GM23338 (cell line): ENCODE measurements at regions not wholly inside any gene's neighbourhood (a gene's known extent, or its start where the extent isn't known, plus 50 kb on each side); places are given as distances from the start of the nearest gene placed in this dataset.
A peak's percentile ranks its signal among the peaks of the same experiment; 100 is the strongest.

ENCODE experiments used
- ATAC-seq: fragments of 200-7000 bp; cut with Tn5 transposase; 3 replicates; pipeline ENCODE4 v1.9.1; 2020
- DNase-seq: peaks from one replicate; pipeline ENCODE4 v3.0.0-alpha.2; 2015; ENCODE audit warnings: low spot score
- H2AFZ ChIP-seq: fragments of 200-600 bp; sonication (generic); 2 replicates; pipeline ENCODE4 v1.8.0; 2016; ENCODE audit warnings: antibody characterized with exemption, mild to moderate bottlenecking, moderate library complexity
- H3F3A ChIP-seq: fragments of 200-600 bp; sonication (generic); replicated peaks from 2 replicates; pipeline ENCODE4 v1.8.0; 2017; ENCODE audit warnings: antibody characterized with exemption, mixed run types, low read depth
- H3K27ac ChIP-seq: fragments of 200-600 bp; sonication (generic); 2 replicates; pipeline ENCODE4 v1.6.1; 2016; ENCODE audit warnings: low read depth
- H3K27me3 ChIP-seq: fragments of 200-600 bp; sonication (generic); 2 replicates; pipeline ENCODE4 v1.8.0; 2016; ENCODE audit warnings: mild to moderate bottlenecking, mixed run types, moderate library complexity; ENCODE audit not compliant: insufficient read depth
- H3K36me3 ChIP-seq: fragments of 200-600 bp; sonication (generic); 2 replicates; pipeline ENCODE4 v1.8.0; 2016; ENCODE audit warnings: mild to moderate bottlenecking; ENCODE audit not compliant: insufficient read depth
- H3K4me1 ChIP-seq: fragments of 200-600 bp; sonication (generic); 2 replicates; pipeline ENCODE4 v1.8.0; 2016; ENCODE audit warnings: mild to moderate bottlenecking, moderate library complexity; ENCODE audit not compliant: insufficient read depth
- H3K4me2 ChIP-seq: fragments of 200-600 bp; sonication (generic); 2 replicates; pipeline ENCODE4 v1.7.1; 2017; ENCODE audit warnings: mixed run types
- H3K4me3 ChIP-seq: fragments of 200-600 bp; sonication (generic); 2 replicates; pipeline ENCODE4 v1.6.1; 2016; ENCODE audit warnings: mixed run types
- H3K79me2 ChIP-seq: fragments of 200-600 bp; sonication (generic); replicated peaks from 2 replicates; pipeline ENCODE4 v1.8.0; 2017; ENCODE audit warnings: mild to moderate bottlenecking; ENCODE audit not compliant: insufficient read depth
- H3K9me2 ChIP-seq: fragments of 200-600 bp; sonication (generic); 2 replicates; pipeline ENCODE4 v1.8.0; 2017; ENCODE audit not compliant: insufficient read depth
- H4K20me1 ChIP-seq: fragments of 200-600 bp; sonication (generic); replicated peaks from 2 replicates; pipeline ENCODE4 v1.8.0; 2017; ENCODE audit warnings: mild to moderate bottlenecking; ENCODE audit not compliant: insufficient read depth
- H3K27ac Mint-ChIP-seq: 2 replicates; pipeline ENCODE4 v1.8.0; 2020; ENCODE audit warnings: inconsistent platforms, mild to moderate bottlenecking, moderate library complexity, mixed read lengths
- H3K27me3 Mint-ChIP-seq: 3 replicates; pipeline ENCODE4 v1.8.0; 2022; ENCODE audit warnings: low read depth, mild to moderate bottlenecking, moderate library complexity, mixed read lengths, inconsistent platforms; ENCODE audit not compliant: insufficient read depth, poor library complexity
- H3K36me3 Mint-ChIP-seq: 3 replicates; pipeline ENCODE4 v1.8.0; 2021; ENCODE audit warnings: low read depth, mild to moderate bottlenecking, inconsistent platforms, moderate library complexity, mixed read lengths
- H3K4me1 Mint-ChIP-seq: 3 replicates; pipeline ENCODE4 v1.8.0; 2020; ENCODE audit warnings: mild to moderate bottlenecking, inconsistent platforms, mixed read lengths
- H3K4me3 Mint-ChIP-seq: 3 replicates; pipeline ENCODE4 v1.8.0; 2021; ENCODE audit warnings: moderate library complexity, mild to moderate bottlenecking, inconsistent platforms, mixed read lengths
- H3K9me3 Mint-ChIP-seq: 3 replicates; pipeline ENCODE4 v1.8.0; 2020; ENCODE audit warnings: moderate library complexity, mild to moderate bottlenecking, inconsistent platforms, mixed read lengths
- CREB1 ChIP-seq: fragments of 250-450 bp; sonication (Bioruptor Pico); IDR thresholded peaks from 2 replicates; pipeline ENCODE4 v1.5.0; 2020; ENCODE audit warnings: low read depth, mild to moderate bottlenecking, moderate library complexity
- CTCF ChIP-seq, 2 experiments: fragments of 200-600 bp in 1 of 2; sonication (generic) in 1 of 2; conservative IDR thresholded peaks; 2 replicates each; pipeline versions ENCODE4 v1.5.1 to v1.6.1; 2016 to 2017; ENCODE audit warnings: antibody characterized with exemption in 2 of 2, low read depth in 2 of 2, mild to moderate bottlenecking in 2 of 2, moderate library complexity in 1 of 2
- EZH2phosphoT487 ChIP-seq: fragments of 200-600 bp; sonication (generic); IDR thresholded peaks from one replicate; pipeline ENCODE4 v1.8.1; 2018; ENCODE audit warnings: antibody characterized with exemption; ENCODE audit not compliant: unreplicated experiment
- POLR2AphosphoS5 ChIP-seq: IDR thresholded peaks from 2 replicates; pipeline ENCODE4 v1.6.1; 2016; ENCODE audit warnings: antibody characterized with exemption, low read depth
- ZNF114 ChIP-seq: fragments of 250-450 bp; sonication (Bioruptor Pico); IDR thresholded peaks from 2 replicates; pipeline ENCODE4 v1.5.0; 2020; ENCODE audit warnings: mild to moderate bottlenecking, moderate library complexity
- ZNF462 ChIP-seq: fragments of 250-450 bp; sonication (Bioruptor Pico); IDR thresholded peaks from 2 replicates; pipeline ENCODE4 v1.5.0; 2020; ENCODE audit warnings: mild to moderate bottlenecking, moderate library complexity

- Mint-ChIP-seq H3K27me3 (peaks cover 3% of the 10 kb centered on the region), H3K4me3 (no peak overlapping the region), H3K4me1 (peaks cover 20% of the 10 kb centered on the region), H3K27ac (no peak overlapping the region), H3K36me3 (no peaks in the 10 kb centered on the region), H3K9me3 (peaks cover 3% of the 10 kb centered on the region; the same call in 1 of the 3 replicates)
- Histone ChIP-seq H3K4me1 (peaks cover 16% of the 10 kb centered on the region), H3F3A (no peaks in the 10 kb centered on the region), H4K20me1 (no peaks in the 10 kb centered on the region), H3K9me2 (peaks cover 11% of the 10 kb centered on the region), H2AFZ (peak overlapping the region; percentile 52; the same call in 1 of the 2 replicates), H3K27me3 (no peaks in the 10 kb centered on the region), H3K36me3 (no peaks in the 10 kb centered on the region), H3K27ac (no peak overlapping the region), H3K79me2 (no peaks in the 10 kb centered on the region), H3K4me2 (no peak overlapping the region), H3K4me3 (no peak overlapping the region)
- TF ChIP-seq EZH2phosphoT487 (no peak), POLR2AphosphoS5 (no peak), ZNF462 (CRISPR knock-in tag) (no peak), ZNF114 (CRISPR knock-in tag) (no peak), CREB1 (CRISPR knock-in tag) (no peak), CTCF (conservative IDR thresholded peaks at IDR 0.05; ENCODE audit: low read depth in 2 of 2) (no peak)
- ATAC-seq: no peak
- no peak for DNase-seq
Observed at GRCh38 chr12:69054343-69055056, 121.5 kb upstream of the CPM start.
